ENCODE measurements at regions not wholly inside any gene's neighbourhood (a gene's known extent, or its start where the extent isn't known, plus 50 kb on each side); places are given as distances from the start of the nearest gene placed in this dataset.

DNA sequence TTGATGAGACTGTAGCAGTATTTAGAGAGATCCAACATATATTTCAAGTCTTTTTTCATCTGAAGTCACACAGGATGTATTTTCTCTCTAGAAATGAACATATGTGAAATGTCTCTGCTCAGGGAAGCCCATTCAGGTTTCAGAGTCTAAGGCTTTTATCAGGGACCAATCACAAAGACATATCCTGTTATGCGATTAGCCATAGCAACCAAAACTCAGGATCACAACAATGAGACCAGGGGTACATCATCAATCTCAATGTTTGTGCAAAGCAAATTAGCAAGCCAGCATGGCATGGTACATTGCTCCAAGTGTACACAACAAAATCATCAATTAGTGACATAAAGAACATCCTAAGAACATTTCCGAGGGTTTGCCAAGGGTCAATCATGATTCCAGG lies 99.2 kb upstream of the AMN1 start:
- peaks cover 0 to 1% (median 0%) of the 10 kb centered on the region in 3 donors for H3K9me3 ChIP-seq (ENCODE audit: control insufficient read depth in 3 of 3, low read length in 3 of 3)
- no peaks in the 10 kb centered on the region for H3K4me1 ChIP-seq (ENCODE audit: control insufficient read depth in 3 of 3, insufficient read depth in 3 of 3, low read length in 3 of 3)
- no peak overlapping the region for H3K9ac ChIP-seq (ENCODE audit: low read depth in 1 of 3, low read length in 3 of 3)
- no peak overlapping the region for H3K4me3 ChIP-seq (ENCODE audit: low read length in 3 of 3)
- no peaks in the 10 kb centered on the region for H3K36me3 ChIP-seq (ENCODE audit: control insufficient read depth in 3 of 3, insufficient read depth in 3 of 3, low read length in 3 of 3)
- H3K27ac ChIP-seq (ENCODE audit: low read depth, low read length): no peak overlapping the region
- H3K27me3 ChIP-seq (ENCODE audit: control insufficient read depth in 3 of 3, insufficient read depth in 3 of 3, low read length in 3 of 3): no peaks in the 10 kb centered on the region

DNA sequence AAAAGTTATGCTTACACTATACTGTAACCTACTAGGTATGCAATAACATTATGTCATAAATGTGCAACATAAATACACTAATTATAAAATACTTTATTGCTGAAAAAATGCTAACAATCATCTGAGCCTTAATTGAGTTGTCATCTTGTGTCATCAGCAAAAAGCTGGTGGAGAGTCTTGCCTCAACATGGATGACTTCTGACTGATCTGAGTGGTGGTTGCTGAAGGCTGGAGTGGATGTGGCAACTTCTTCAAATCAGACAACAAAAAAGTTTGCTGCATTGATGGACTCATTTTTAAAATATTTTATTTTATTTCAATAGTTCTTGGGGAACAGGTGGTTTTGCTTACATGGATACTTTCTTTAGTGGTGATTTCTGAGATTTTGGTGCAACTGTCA lies 93.9 kb upstream of the AMN1 start:
- Histone ChIP-seq H3K27me3 (ENCODE audit: control insufficient read depth in 3 of 3, insufficient read depth in 3 of 3, low read length in 3 of 3) (no peaks in the 10 kb centered on the region), H3K9me3 (ENCODE audit: control insufficient read depth in 3 of 3, low read length in 3 of 3) (no peaks in the 10 kb centered on the region), H3K36me3 (ENCODE audit: control insufficient read depth in 3 of 3, insufficient read depth in 3 of 3, low read length in 3 of 3) (no peaks in the 10 kb centered on the region), H3K27ac (ENCODE audit: low read depth, low read length) (no peak overlapping the region), H3K4me3 (ENCODE audit: low read length in 3 of 3) (no peak overlapping the region), H3K4me1 (ENCODE audit: control insufficient read depth in 3 of 3, insufficient read depth in 3 of 3, low read length in 3 of 3) (no peaks in the 10 kb centered on the region), H3K9ac (ENCODE audit: low read depth in 1 of 3, low read length in 3 of 3) (no peak overlapping the region)

DNA sequence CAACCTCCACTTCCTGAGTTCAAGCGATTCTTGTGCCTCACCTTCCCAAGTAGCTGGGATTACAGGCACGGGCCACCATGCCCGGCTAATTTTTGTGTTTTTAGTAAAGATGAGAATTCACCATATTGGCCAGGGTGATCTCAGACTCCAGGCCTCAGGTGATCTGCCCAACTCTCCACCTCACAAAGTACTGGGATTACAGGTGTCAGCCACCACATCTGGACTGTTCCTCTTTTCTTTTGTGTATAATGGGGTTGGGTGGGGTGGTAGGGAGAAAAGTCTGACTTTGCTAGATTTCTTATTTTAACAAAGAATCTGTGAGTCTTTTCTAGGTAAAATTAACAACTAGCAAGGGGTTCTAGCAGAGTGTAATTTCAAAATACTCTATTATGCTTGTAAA lies 92.7 kb upstream of the AMN1 start:
- Histone ChIP-seq H3K9ac (ENCODE audit: low read depth in 1 of 3, low read length in 3 of 3) (no peak overlapping the region), H3K27ac (ENCODE audit: low read depth, low read length) (no peak overlapping the region), H3K27me3 (ENCODE audit: control insufficient read depth in 3 of 3, insufficient read depth in 3 of 3, low read length in 3 of 3) (no peaks in the 10 kb centered on the region), H3K4me3 (ENCODE audit: low read length in 3 of 3) (no peak overlapping the region), H3K36me3 (ENCODE audit: control insufficient read depth in 3 of 3, insufficient read depth in 3 of 3, low read length in 3 of 3) (no peaks in the 10 kb centered on the region), H3K9me3 (ENCODE audit: control insufficient read depth in 3 of 3, low read length in 3 of 3) (no peaks in the 10 kb centered on the region), H3K4me1 (ENCODE audit: control insufficient read depth in 3 of 3, insufficient read depth in 3 of 3, low read length in 3 of 3) (no peaks in the 10 kb centered on the region)

DNA sequence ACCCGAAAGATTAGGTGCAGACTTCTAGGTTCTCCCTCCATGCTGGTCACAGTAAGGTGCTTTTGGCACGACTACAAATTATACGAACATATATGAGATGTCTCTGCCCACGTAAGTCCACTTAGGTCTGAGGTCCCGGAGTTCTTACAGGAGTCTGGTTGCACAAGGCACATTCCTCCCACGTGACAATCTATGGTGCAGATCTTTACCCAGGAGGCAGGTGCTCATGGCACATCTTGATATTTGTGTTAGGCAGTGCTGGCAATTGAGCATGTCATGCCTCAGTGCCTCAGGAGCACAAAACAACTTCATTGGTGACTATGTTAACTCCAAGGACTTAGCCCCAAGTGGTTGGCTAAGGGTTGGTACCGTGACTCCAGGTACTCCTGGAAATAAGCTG lies 92.0 kb upstream of the AMN1 start:
- Histone ChIP-seq H3K4me3 (ENCODE audit: low read length in 3 of 3) (no peak overlapping the region), H3K9me3 (ENCODE audit: control insufficient read depth in 3 of 3, low read length in 3 of 3) (no peaks in the 10 kb centered on the region), H3K4me1 (ENCODE audit: control insufficient read depth in 3 of 3, insufficient read depth in 3 of 3, low read length in 3 of 3) (no peaks in the 10 kb centered on the region), H3K27ac (ENCODE audit: low read depth, low read length) (no peak overlapping the region), H3K36me3 (ENCODE audit: control insufficient read depth in 3 of 3, insufficient read depth in 3 of 3, low read length in 3 of 3) (no peaks in the 10 kb centered on the region), H3K9ac (ENCODE audit: low read depth in 1 of 3, low read length in 3 of 3) (no peak overlapping the region), H3K27me3 (ENCODE audit: control insufficient read depth in 3 of 3, insufficient read depth in 3 of 3, low read length in 3 of 3) (no peaks in the 10 kb centered on the region)

DNA sequence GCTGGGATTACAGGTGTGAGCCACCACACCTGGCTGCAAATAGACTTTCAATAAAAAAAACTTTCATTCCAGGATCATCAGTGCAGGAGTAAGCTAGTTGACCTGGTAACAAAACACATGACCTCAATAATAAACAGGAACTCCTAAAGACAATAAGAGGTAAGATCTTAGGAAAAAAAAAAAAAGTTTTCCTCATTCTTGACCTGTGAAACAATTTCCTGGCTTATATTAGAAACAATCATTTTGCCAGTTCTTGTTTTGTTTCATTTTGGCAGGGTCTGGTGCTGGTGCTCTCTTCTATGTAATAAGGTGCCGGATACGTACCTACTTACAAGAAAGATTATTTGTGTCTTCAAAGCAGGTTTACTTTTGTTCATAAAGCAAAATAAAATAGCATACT lies 90.6 kb upstream of the AMN1 start:
- Histone ChIP-seq H3K36me3 (ENCODE audit: control insufficient read depth in 3 of 3, insufficient read depth in 3 of 3, low read length in 3 of 3) (no peaks in the 10 kb centered on the region), H3K27ac (ENCODE audit: low read depth, low read length) (no peak overlapping the region), H3K27me3 (ENCODE audit: control insufficient read depth in 3 of 3, insufficient read depth in 3 of 3, low read length in 3 of 3) (no peaks in the 10 kb centered on the region), H3K4me1 (ENCODE audit: control insufficient read depth in 3 of 3, insufficient read depth in 3 of 3, low read length in 3 of 3) (no peaks in the 10 kb centered on the region), H3K9me3 (ENCODE audit: control insufficient read depth in 3 of 3, low read length in 3 of 3) (no peaks in the 10 kb centered on the region), H3K9ac (ENCODE audit: low read depth in 1 of 3, low read length in 3 of 3) (no peak overlapping the region), H3K4me3 (ENCODE audit: low read length in 3 of 3) (no peak overlapping the region)

DNA sequence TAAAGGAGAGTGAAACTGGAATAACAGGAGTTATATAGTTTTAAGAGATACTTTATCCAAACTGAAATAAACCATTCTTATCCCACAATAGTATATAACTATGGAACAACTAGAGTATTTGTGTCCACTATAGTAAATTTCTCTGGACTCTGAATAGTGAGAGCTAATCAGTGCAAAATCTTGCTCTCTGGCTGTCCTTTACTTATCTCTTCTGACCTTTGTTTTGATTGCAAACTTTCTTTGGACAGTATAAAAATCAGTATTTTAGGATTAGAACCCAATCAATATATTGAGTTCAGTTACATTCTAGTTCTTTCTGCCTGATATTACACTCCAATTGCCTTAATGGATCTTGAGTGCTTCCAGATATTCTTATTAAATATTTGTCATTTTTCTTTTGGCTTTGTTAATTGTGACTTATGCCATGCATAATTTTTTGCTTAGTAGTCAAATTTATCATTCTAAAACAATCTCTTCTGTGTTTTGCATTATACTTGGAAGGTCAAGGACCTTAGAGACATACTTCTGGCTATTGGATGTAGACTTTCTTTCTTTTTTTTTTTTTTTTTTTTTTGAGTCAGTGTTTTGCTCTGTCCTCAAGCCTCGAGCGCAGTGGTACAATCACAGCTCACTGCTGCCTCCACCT lies 89.9 kb upstream of the AMN1 start:
- Histone ChIP-seq H3K9ac (ENCODE audit: low read depth in 1 of 3, low read length in 3 of 3) (no peak overlapping the region), H3K27me3 (ENCODE audit: control insufficient read depth in 3 of 3, insufficient read depth in 3 of 3, low read length in 3 of 3) (no peaks in the 10 kb centered on the region), H3K4me1 (ENCODE audit: control insufficient read depth in 3 of 3, insufficient read depth in 3 of 3, low read length in 3 of 3) (no peaks in the 10 kb centered on the region), H3K36me3 (ENCODE audit: control insufficient read depth in 3 of 3, insufficient read depth in 3 of 3, low read length in 3 of 3) (no peaks in the 10 kb centered on the region), H3K9me3 (ENCODE audit: control insufficient read depth in 3 of 3, low read length in 3 of 3) (no peaks in the 10 kb centered on the region), H3K27ac (ENCODE audit: low read depth, low read length) (no peak overlapping the region), H3K4me3 (ENCODE audit: low read length in 3 of 3) (no peak overlapping the region)

DNA sequence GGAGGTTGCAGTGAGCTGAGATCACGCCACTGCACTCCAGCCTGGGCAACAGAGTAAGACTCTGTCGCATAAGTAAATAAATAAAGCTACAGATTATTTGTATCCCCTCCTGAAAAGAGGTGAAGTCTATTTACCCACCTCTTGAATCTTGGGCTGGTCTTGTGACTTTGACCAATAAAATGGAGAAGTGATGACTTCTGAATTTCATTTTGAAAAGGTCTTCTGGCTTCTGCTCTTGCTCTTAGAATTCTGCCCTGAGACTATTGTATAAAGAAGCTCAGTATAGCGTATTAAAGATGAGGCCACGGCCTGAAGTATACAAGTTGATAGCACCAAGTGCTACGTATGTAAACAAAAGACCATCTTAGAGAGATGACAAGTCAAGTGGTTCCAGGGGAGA lies 88.3 kb upstream of the AMN1 start:
- no peaks in the 10 kb centered on the region for H3K36me3 ChIP-seq (ENCODE audit: control insufficient read depth in 3 of 3, insufficient read depth in 3 of 3, low read length in 3 of 3)
- no peaks in the 10 kb centered on the region for H3K4me1 ChIP-seq (ENCODE audit: control insufficient read depth in 3 of 3, insufficient read depth in 3 of 3, low read length in 3 of 3)
- H3K9me3 ChIP-seq (ENCODE audit: control insufficient read depth in 3 of 3, low read length in 3 of 3): no peaks in the 10 kb centered on the region
- H3K9ac ChIP-seq (ENCODE audit: low read depth in 1 of 3, low read length in 3 of 3): no peak overlapping the region
- no peak overlapping the region for H3K27ac ChIP-seq (ENCODE audit: low read depth, low read length)
- no peaks in the 10 kb centered on the region for H3K27me3 ChIP-seq (ENCODE audit: control insufficient read depth in 3 of 3, insufficient read depth in 3 of 3, low read length in 3 of 3)
- H3K4me3 ChIP-seq (ENCODE audit: low read length in 3 of 3): no peak overlapping the region

DNA sequence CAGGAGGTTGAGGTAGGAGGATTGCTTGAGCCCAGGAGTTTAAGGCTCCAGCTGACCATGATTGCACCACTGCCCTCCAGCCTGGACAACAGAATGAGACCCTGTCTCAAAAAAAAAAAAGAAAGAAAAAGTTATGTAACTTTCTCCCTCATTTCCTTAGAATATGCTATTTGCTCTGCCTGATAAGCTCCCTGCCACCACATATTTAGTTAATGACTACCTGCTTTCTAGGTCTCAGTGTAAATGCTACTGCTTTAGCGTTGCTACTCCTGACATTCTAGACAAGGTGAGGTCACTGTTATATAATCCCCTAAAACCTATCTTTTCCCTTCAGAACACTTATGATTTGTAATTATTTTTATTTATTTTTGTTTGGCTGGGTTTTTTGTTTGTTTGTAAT lies 86.3 kb upstream of the AMN1 start:
- no peak overlapping the region for H3K9ac ChIP-seq (ENCODE audit: low read depth in 1 of 3, low read length in 3 of 3)
- H3K9me3 ChIP-seq (ENCODE audit: control insufficient read depth in 3 of 3, low read length in 3 of 3): no peaks in the 10 kb centered on the region
- H3K4me1 ChIP-seq (ENCODE audit: control insufficient read depth in 3 of 3, insufficient read depth in 3 of 3, low read length in 3 of 3): no peaks in the 10 kb centered on the region
- H3K27ac ChIP-seq (ENCODE audit: low read depth, low read length): no peak overlapping the region
- no peaks in the 10 kb centered on the region for H3K36me3 ChIP-seq (ENCODE audit: control insufficient read depth in 3 of 3, insufficient read depth in 3 of 3, low read length in 3 of 3)
- no peaks in the 10 kb centered on the region for H3K27me3 ChIP-seq (ENCODE audit: control insufficient read depth in 3 of 3, insufficient read depth in 3 of 3, low read length in 3 of 3)
- H3K4me3 ChIP-seq (ENCODE audit: low read length in 3 of 3): no peak overlapping the region

DNA sequence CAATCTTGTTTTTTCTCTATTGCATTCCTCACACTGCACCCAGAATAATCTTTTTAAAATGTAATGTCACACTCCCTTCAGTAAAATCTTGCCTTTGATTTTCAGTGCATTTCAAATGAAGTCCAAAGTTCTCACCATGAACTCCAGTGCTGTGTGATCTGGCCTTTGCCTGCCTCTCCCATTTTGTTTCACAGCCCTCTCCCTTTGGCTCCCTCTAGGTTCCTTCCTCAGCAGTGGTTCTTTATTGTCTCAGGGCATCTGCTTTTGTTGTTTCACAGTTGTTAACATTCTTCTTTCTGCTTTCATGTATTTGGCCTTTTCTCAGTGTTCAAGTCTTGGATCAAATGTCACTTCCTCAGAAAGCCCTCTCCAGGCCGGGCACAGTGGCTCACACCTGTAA lies 84.5 kb upstream of the AMN1 start:
- no peaks in the 10 kb centered on the region for H3K4me1 ChIP-seq (ENCODE audit: control insufficient read depth in 3 of 3, insufficient read depth in 3 of 3, low read length in 3 of 3)
- H3K36me3 ChIP-seq (ENCODE audit: control insufficient read depth in 3 of 3, insufficient read depth in 3 of 3, low read length in 3 of 3): no peaks in the 10 kb centered on the region
- H3K9ac ChIP-seq (ENCODE audit: low read depth in 1 of 3, low read length in 3 of 3): no peak overlapping the region
- no peaks in the 10 kb centered on the region for H3K27me3 ChIP-seq (ENCODE audit: control insufficient read depth in 3 of 3, insufficient read depth in 3 of 3, low read length in 3 of 3)
- no peaks in the 10 kb centered on the region for H3K9me3 ChIP-seq (ENCODE audit: control insufficient read depth in 3 of 3, low read length in 3 of 3)
- no peak overlapping the region for H3K4me3 ChIP-seq (ENCODE audit: low read length in 3 of 3)
- no peak overlapping the region for H3K27ac ChIP-seq (ENCODE audit: low read depth, low read length)

DNA sequence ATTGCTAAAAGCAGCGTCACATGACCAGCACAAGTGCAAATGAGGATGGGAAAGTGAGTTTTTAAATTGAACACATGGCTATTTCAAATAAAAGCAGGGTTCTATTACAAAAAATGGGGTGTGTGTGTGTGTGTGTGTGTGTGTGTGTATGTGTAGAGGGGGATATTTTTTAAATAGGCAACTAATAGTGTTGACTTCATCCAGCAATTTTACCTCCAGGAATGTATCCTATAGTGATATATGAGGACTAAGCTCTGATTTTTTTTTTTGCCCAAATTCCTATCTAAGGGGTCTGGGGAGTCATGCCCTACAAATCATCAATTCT lies 78.9 kb upstream of the AMN1 start:
- Histone ChIP-seq H3K36me3 (ENCODE audit: control insufficient read depth in 3 of 3, insufficient read depth in 3 of 3, low read length in 3 of 3) (no peaks in the 10 kb centered on the region), H3K4me3 (ENCODE audit: low read length in 3 of 3) (no peak overlapping the region)

More for the DNA sequence above, 78.9 kb upstream of the AMN1 start:
- no peak overlapping the region for H3K27ac ChIP-seq (ENCODE audit: low read depth, low read length)
- H3K4me1 ChIP-seq (ENCODE audit: control insufficient read depth in 3 of 3, insufficient read depth in 3 of 3, low read length in 3 of 3): no peaks in the 10 kb centered on the region
- H3K9me3 ChIP-seq (ENCODE audit: control insufficient read depth in 3 of 3, low read length in 3 of 3): no peaks in the 10 kb centered on the region
- no peaks in the 10 kb centered on the region for H3K27me3 ChIP-seq (ENCODE audit: control insufficient read depth in 3 of 3, insufficient read depth in 3 of 3, low read length in 3 of 3)
- no peak overlapping the region for H3K9ac ChIP-seq (ENCODE audit: low read depth in 1 of 3, low read length in 3 of 3)
